MM.1S (cell line): ENCODE measurements at regions not wholly inside any gene's neighbourhood (a gene's known extent, or its start where the extent isn't known, plus 50 kb on each side); places are given as distances from the start of the nearest gene placed in this dataset.

Source experiments
- DNase-seq: peaks from one replicate; pipeline ENCODE4 v3.0.0-alpha.2; 2015
- H2AFZ ChIP-seq: fragments of 300-600 bp; sonication (generic); 2 replicates; pipeline ENCODE4 v1.6.0; 2016; ENCODE audit warnings: antibody characterized with exemption, low read length
- H3F3A ChIP-seq: fragments of 300-600 bp; sonication (generic); 2 replicates; pipeline ENCODE4 v1.6.1; 2016; ENCODE audit warnings: mild to moderate bottlenecking, antibody characterized with exemption, low read length, moderate library complexity, mixed read lengths; ENCODE audit not compliant: insufficient read depth
- H3K27ac ChIP-seq: fragments of 300-600 bp; sonication (generic); 2 replicates; pipeline ENCODE4 v1.5.1; 2016; ENCODE audit warnings: mild to moderate bottlenecking, low read length
- H3K27me3 ChIP-seq: fragments of 300-600 bp; sonication (generic); replicated peaks from 2 replicates; pipeline ENCODE4 v1.6.0; 2016; ENCODE audit warnings: low read length; ENCODE audit not compliant: insufficient read depth
- H3K36me3 ChIP-seq: fragments of 300-600 bp; sonication (generic); replicated peaks from 2 replicates; pipeline ENCODE4 v1.6.1; 2016; ENCODE audit warnings: mild to moderate bottlenecking, low read length, mixed read lengths; ENCODE audit not compliant: insufficient read depth
- H3K4me1 ChIP-seq: fragments of 300-600 bp; sonication (generic); 2 replicates; pipeline ENCODE4 v1.6.1; 2016; ENCODE audit warnings: low read length, mixed read lengths
- H3K4me2 ChIP-seq: fragments of 300-600 bp; sonication (generic); 2 replicates; pipeline ENCODE4 v1.6.0; 2016; ENCODE audit warnings: low read depth, low read length
- H3K4me3 ChIP-seq: fragments of 300-600 bp; sonication (generic); 2 replicates; pipeline ENCODE4 v1.5.1; 2016; ENCODE audit warnings: low read length, mixed read lengths
- H3K79me2 ChIP-seq: fragments of 300-600 bp; sonication (generic); 2 replicates; pipeline ENCODE4 v1.6.1; 2016; ENCODE audit warnings: mixed run types, low read length, mixed read lengths
- H3K9ac ChIP-seq: fragments of 300-600 bp; sonication (generic); 2 replicates; pipeline ENCODE4 v1.6.1; 2016; ENCODE audit warnings: low read length, mixed read lengths
- H3K9me2 ChIP-seq: fragments of 300-600 bp; sonication (generic); replicated peaks from 2 replicates; pipeline ENCODE4 v1.6.1; 2016; ENCODE audit warnings: mild to moderate bottlenecking, low read length, mixed read lengths; ENCODE audit not compliant: insufficient read depth
- H3K9me3 ChIP-seq: fragments of 300-600 bp; sonication (generic); replicated peaks from 2 replicates; pipeline ENCODE4 v1.6.1; 2016; ENCODE audit warnings: mild to moderate bottlenecking, low read length, mixed read lengths; ENCODE audit not compliant: insufficient read depth
- H4K20me1 ChIP-seq: fragments of 300-600 bp; sonication (generic); 2 replicates; pipeline ENCODE4 v1.6.1; 2016; ENCODE audit warnings: mild to moderate bottlenecking, low read length, moderate library complexity, mixed read lengths; ENCODE audit not compliant: insufficient read depth
- EZH2 ChIP-seq: fragments of 300-600 bp; sonication (generic); optimal IDR thresholded peaks from 2 replicates; pipeline ENCODE3; 2017; ENCODE audit warnings: low read depth, mild to moderate bottlenecking, antibody characterized with exemption, low read length, mixed read lengths
- EZH2phosphoT487 ChIP-seq: fragments of 300-600 bp; sonication (generic); IDR thresholded peaks from 2 replicates; pipeline ENCODE4 v1.6.1; 2018; ENCODE audit warnings: antibody characterized with exemption, low read length
- TF ChIP-seq, protein P1 (sequence below): fragments of 300-600 bp; sonication (generic); IDR thresholded peaks from 2 replicates; pipeline ENCODE4 v1.5.1; 2016; ENCODE audit warnings: antibody characterized with exemption, low read length, mixed read lengths

DNA sequence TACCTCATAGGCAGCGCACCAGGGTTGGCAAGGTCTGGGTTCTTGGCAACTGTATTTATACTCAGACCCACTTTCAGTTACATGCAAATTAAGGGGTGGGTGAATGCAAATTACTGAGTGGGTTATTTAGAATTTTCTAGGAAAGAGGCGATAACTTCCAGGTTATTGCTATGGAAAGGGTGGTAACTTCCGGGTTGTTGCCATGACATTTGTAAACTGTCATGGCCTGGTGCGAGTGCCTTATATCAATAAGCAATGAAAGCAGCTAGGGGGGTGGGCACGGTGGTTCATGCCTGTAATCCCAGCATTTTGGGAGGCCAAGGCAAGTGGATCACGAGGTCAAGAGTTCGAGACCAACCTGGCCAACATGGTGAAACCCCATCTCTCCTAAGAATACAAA is 57.5 kb upstream of the SLC7A3 start:
- no peak for DNase-seq
- Histone ChIP-seq H3K4me2 (no peak overlapping the region), H3K4me3 (no peak overlapping the region), H3K9ac (no peak overlapping the region), H4K20me1 (no peaks in the 10 kb centered on the region), H3K27me3 (no peaks in the 10 kb centered on the region), H3K36me3 (no peaks in the 10 kb centered on the region), H3K9me3 (no peaks in the 10 kb centered on the region), H3K79me2 (no peaks in the 10 kb centered on the region), H3K4me1 (no peaks in the 10 kb centered on the region), H3F3A (no peaks in the 10 kb centered on the region), H2AFZ (no peak overlapping the region), H3K27ac (no peak overlapping the region), H3K9me2 (no peaks in the 10 kb centered on the region)
- TF ChIP-seq, protein P1, sequence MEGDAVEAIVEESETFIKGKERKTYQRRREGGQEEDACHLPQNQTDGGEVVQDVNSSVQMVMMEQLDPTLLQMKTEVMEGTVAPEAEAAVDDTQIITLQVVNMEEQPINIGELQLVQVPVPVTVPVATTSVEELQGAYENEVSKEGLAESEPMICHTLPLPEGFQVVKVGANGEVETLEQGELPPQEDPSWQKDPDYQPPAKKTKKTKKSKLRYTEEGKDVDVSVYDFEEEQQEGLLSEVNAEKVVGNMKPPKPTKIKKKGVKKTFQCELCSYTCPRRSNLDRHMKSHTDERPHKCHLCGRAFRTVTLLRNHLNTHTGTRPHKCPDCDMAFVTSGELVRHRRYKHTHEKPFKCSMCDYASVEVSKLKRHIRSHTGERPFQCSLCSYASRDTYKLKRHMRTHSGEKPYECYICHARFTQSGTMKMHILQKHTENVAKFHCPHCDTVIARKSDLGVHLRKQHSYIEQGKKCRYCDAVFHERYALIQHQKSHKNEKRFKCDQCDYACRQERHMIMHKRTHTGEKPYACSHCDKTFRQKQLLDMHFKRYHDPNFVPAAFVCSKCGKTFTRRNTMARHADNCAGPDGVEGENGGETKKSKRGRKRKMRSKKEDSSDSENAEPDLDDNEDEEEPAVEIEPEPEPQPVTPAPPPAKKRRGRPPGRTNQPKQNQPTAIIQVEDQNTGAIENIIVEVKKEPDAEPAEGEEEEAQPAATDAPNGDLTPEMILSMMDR, result no peak
- TF ChIP-seq EZH2phosphoT487, result no peak
- no peak for TF ChIP-seq EZH2
